Stimulated activated memory B cell treated with anti-CD40 and anti-IgM and Interleukin-4, amounts not matched to agents 10 μg/mL and 1 μg/mL and 100 μg/mL, for 72 hours (primary cell): ENCODE measurements at regions not wholly inside any gene's neighbourhood (a gene's known extent, or its start where the extent isn't known, plus 50 kb on each side); places are given as distances from the start of the nearest gene placed in this dataset.

Experiments
- ATAC-seq: fragments of 150-1000 bp; cut with Tn5 transposase; 2 replicates; pipeline ENCODE4 v1.10.0; 2021
- H3K27ac Mint-ChIP-seq: one replicate; pipeline ENCODE4 v1.8.0; 2022; ENCODE audit warnings: mild to moderate bottlenecking, mixed read lengths
- H3K27me3 Mint-ChIP-seq: one replicate; pipeline ENCODE4 v1.8.0; 2022; ENCODE audit warnings: mixed read lengths
- H3K36me3 Mint-ChIP-seq: one replicate; pipeline ENCODE4 v1.8.0; 2022; ENCODE audit warnings: mixed read lengths
- H3K4me1 Mint-ChIP-seq: one replicate; pipeline ENCODE4 v1.8.0; 2022; ENCODE audit warnings: mixed read lengths
- H3K4me3 Mint-ChIP-seq: one replicate; pipeline ENCODE4 v1.8.0; 2022; ENCODE audit warnings: mild to moderate bottlenecking, moderate library complexity, mixed read lengths
- H3K9me3 Mint-ChIP-seq: one replicate; pipeline ENCODE4 v1.8.0; 2022; ENCODE audit warnings: mixed read lengths

- ATAC-seq: no peak
- no peaks in the 10 kb centered on the region for H3K36me3 Mint-ChIP-seq
- no peak overlapping the region for H3K4me3 Mint-ChIP-seq
- H3K27me3 Mint-ChIP-seq: peaks cover 13% of the 10 kb centered on the region
- H3K9me3 Mint-ChIP-seq: no peaks in the 10 kb centered on the region
- no peak overlapping the region for H3K27ac Mint-ChIP-seq
- no peaks in the 10 kb centered on the region for H3K4me1 Mint-ChIP-seq
Observed at GRCh38 chr1:87263785-87264184, 64.9 kb upstream of the LMO4 start.

GRCh38 chr1:87264976-87265375 is 63.7 kb upstream of the LMO4 start:
- Mint-ChIP-seq H3K27me3 (peaks cover 11% of the 10 kb centered on the region), H3K4me3 (no peak overlapping the region), H3K4me1 (no peaks in the 10 kb centered on the region), H3K9me3 (no peaks in the 10 kb centered on the region), H3K36me3 (no peaks in the 10 kb centered on the region), H3K27ac (no peak overlapping the region)
- ATAC-seq: no peak

DNA sequence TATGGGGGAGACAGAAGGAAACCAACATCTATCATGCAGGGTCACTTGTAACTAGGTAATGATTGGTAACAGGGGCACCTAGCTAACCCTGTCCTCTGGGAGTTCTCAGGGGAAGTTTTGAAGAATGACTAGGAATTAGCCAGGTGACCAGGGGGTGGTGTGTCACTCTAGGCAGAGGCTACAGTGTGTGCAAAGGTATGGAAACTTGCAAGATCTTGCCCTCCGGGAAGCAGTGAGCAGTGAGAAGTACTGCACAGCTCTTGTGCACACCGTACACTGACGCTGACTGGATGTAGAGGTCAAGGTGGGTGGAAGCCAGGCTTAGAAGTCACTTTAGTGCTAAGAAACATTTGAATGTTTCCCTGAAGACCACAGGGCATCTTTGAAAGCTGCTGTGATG is 62.9 kb upstream of the LMO4 start:
- Mint-ChIP-seq H3K4me1 (no peaks in the 10 kb centered on the region), H3K4me3 (no peak overlapping the region), H3K9me3 (no peaks in the 10 kb centered on the region), H3K27ac (no peak overlapping the region), H3K36me3 (no peaks in the 10 kb centered on the region), H3K27me3 (peaks cover 11% of the 10 kb centered on the region)
- ATAC-seq: no peak

DNA sequence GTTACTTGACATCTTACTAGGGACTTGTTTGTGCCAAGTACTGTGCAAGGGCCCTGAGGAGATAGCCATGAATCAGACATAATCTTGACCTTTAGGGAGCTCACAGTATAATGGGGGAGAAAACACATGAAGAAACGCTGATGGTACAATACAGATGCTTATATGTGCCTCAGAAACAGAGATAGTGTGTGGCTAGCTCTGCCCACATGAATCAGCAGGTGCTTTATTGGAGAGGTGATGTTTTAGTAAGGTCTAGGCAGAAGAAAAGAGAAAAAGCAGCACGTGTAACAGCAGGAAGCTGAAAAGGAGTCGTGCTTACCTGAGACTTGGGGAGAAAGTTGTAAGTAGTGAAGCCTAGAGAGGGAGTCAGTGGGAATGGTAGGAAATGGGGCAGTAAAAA is 60.6 kb upstream of the LMO4 start:
- Mint-ChIP-seq H3K27ac (no peak overlapping the region), H3K4me1 (no peaks in the 10 kb centered on the region), H3K9me3 (no peaks in the 10 kb centered on the region), H3K36me3 (no peaks in the 10 kb centered on the region), H3K27me3 (peaks cover 11% of the 10 kb centered on the region), H3K4me3 (no peak overlapping the region)
- no peak for ATAC-seq

DNA sequence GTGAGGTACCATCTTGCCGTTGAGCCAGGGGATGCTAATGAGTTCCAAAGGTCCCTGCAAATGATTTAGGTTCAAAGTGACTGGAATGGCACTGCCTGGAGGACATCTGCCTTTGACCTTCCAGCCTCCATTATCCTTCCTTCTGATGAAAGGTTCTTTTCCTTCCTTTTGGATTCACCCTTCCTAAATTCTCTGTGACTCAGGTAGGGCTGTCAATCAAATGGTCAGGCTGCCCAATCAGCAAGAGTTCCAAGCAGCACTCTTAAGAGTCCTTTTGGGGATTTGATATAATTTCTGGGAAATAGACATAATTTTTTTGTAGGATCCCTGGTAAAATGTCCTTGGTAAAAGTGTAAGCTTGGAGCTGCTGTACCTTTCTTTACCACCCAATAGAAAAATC is 58.8 kb upstream of the LMO4 start:
- Mint-ChIP-seq H3K36me3 (no peaks in the 10 kb centered on the region), H3K4me1 (no peaks in the 10 kb centered on the region), H3K4me3 (no peak overlapping the region), H3K9me3 (no peaks in the 10 kb centered on the region), H3K27ac (no peak overlapping the region), H3K27me3 (peaks cover 21% of the 10 kb centered on the region)
- ATAC-seq: no peak

- Mint-ChIP-seq H3K27ac (no peak overlapping the region), H3K27me3 (peaks cover 24% of the 10 kb centered on the region)
Observed at GRCh38 chr1:87273291-87273690, 55.4 kb upstream of the LMO4 start.

DNA sequence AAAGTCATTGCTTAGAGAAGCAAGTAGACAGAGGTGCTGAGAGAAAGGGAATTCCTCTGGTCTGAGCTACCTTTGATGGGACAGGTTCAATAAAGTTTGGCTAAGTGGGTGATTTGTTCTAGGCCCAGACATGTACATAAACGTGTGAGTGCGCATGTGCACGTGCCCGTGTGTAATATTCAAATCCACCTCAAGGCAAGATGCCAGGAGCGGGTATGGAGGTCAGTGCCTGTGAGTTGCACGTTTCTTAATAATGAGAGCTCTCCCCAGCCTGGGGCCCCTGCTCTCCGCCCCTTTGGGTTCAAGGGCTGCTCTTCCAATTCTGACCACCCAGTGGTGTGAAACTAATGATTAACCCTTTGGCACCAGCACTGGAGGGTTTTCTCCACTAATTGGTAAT is 53.8 kb upstream of the LMO4 start:
- Mint-ChIP-seq H3K9me3 (no peaks in the 10 kb centered on the region), H3K4me3 (no peak overlapping the region), H3K27ac (no peak overlapping the region), H3K36me3 (no peaks in the 10 kb centered on the region), H3K27me3 (peaks cover 24% of the 10 kb centered on the region), H3K4me1 (no peaks in the 10 kb centered on the region)
- ATAC-seq: no peak

More at GRCh38 chr1:87273291-87273690, 55.4 kb upstream of the LMO4 start:
- Mint-ChIP-seq H3K4me1 (no peaks in the 10 kb centered on the region), H3K4me3 (no peak overlapping the region), H3K36me3 (no peaks in the 10 kb centered on the region), H3K9me3 (no peaks in the 10 kb centered on the region)
- no peak for ATAC-seq

DNA sequence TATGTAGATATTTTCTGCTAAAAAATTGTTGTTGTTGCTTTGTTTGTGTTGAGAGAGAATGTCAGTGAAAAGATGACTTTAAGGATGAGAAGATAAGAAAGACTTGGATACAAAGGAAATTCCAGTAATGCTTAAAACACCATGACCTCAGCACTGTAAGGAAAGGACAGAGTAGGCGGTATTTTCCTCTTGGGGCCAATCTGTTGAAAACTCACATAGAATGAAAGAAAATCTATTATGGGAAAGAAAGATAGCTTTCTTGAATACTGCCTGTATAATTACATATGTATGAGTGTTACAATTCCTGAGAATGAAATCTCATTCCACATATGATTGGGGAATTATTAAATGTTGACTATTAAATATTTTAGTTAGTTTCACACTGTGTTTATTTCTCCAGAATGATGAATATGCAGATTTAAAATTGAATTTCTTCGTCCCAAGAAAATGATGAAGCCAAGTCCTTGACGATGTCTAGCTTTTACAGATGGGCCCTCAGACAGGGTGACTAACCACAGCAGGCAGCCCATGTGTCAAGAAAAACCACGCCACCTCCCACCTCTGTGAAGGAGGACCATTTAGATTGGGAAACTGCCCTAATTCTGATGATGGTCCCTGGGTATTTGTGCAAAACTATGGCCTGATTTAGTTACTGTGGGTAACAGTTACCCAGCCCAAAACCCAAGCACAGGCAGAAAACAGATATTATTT is 49.7 kb upstream of the LMO4 start:
- H3K27me3 Mint-ChIP-seq: peaks cover 29% of the 10 kb centered on the region
- H3K9me3 Mint-ChIP-seq: no peaks in the 10 kb centered on the region
- no peak overlapping the region for H3K4me3 Mint-ChIP-seq
- no peaks in the 10 kb centered on the region for H3K4me1 Mint-ChIP-seq
- H3K36me3 Mint-ChIP-seq: no peaks in the 10 kb centered on the region
- no peak overlapping the region for H3K27ac Mint-ChIP-seq
- ATAC-seq: no peak
